HG02943 (cell line): ENCODE measurements at regions not wholly inside any gene's neighbourhood (a gene's known extent, or its start where the extent isn't known, plus 50 kb on each side); places are given as distances from the start of the nearest gene placed in this dataset.

ENCODE experiments used
- ATAC-seq: cut with Tn5 transposase; IDR thresholded peaks from one replicate; pipeline ENCODE4 v1.9.1; 2021; ENCODE audit warnings: mild to moderate bottlenecking, low read depth, moderate library complexity; ENCODE audit not compliant: unreplicated experiment

GRCh38 chr11:121950160-121950559, 165.9 kb downstream of the BLID start:
- no peak for ATAC-seq

GRCh38 chr11:121946514-121946913, 169.5 kb downstream of the BLID start:
- no peak for ATAC-seq

GRCh38 chr11:121944556-121945230, 171.3 kb downstream of the BLID start:
- no peak for ATAC-seq

- no peak for ATAC-seq
Measured at GRCh38 chr11:121938076-121938475, 177.9 kb downstream of the BLID start.

GRCh38 chr11:121936781-121937447, 179.1 kb downstream of the BLID start:
- no peak for ATAC-seq

GRCh38 chr11:121936370-121936769, 179.6 kb downstream of the BLID start:
- ATAC-seq = no peak

GRCh38 chr11:121933694-121934093, 182.3 kb downstream of the BLID start:
- ATAC-seq = no peak

GRCh38 chr11:121933294-121933693, 182.7 kb downstream of the BLID start:
- no peak for ATAC-seq

GRCh38 chr11:121932646-121933185, 183.3 kb downstream of the BLID start:
- ATAC-seq = no peak

- ATAC-seq = no peak
Measured at GRCh38 chr11:121931748-121932352, 184.2 kb downstream of the BLID start.

- ATAC-seq = no peak
Measured at GRCh38 chr11:121931121-121931520, 184.9 kb downstream of the BLID start.

GRCh38 chr11:121930004-121930965, 185.7 kb downstream of the BLID start:
- no peak for ATAC-seq

GRCh38 chr11:121929581-121929980, 186.4 kb downstream of the BLID start:
- no peak for ATAC-seq

- ATAC-seq = no peak
Measured at GRCh38 chr11:121928597-121929580, 187.1 kb downstream of the BLID start.

- ATAC-seq = no peak
Measured at GRCh38 chr11:121927789-121928188, 188.2 kb downstream of the BLID start.

GRCh38 chr11:121927097-121927785, 188.8 kb downstream of the BLID start:
- ATAC-seq = no peak

- no peak for ATAC-seq
Measured at GRCh38 chr11:121924191-121924590, 191.8 kb downstream of the BLID start.

- no peak for ATAC-seq
Measured at GRCh38 chr11:121917482-121917881, 198.5 kb downstream of the BLID start.
